ENCODE measurements at regions not wholly inside any gene's neighbourhood (a gene's known extent, or its start where the extent isn't known, plus 50 kb on each side); places are given as distances from the start of the nearest gene placed in this dataset.

GRCh38 chr20:55582498-55582897 lies 422.8 kb downstream of the CBLN4 start:
- DNase-seq (ENCODE audit: insufficient read length, low spot score) = no peak
- no peak for TF ChIP-seq POLR2A (IDR thresholded peaks at IDR 0.05; ENCODE audit: low read depth, low read length)
- no peak for FAIRE-seq

- TF ChIP-seq POLR2A (IDR thresholded peaks at IDR 0.05; ENCODE audit: low read depth, low read length) = no peak
- FAIRE-seq = no peak
- no peak for DNase-seq (ENCODE audit: insufficient read length, low spot score)
These were observed 423.8 kb downstream of the CBLN4 start for GRCh38 chr20:55581519-55581918.

- DNase-seq (ENCODE audit: insufficient read length, low spot score) = no peak
These were observed 424.8 kb downstream of the CBLN4 start for GRCh38 chr20:55580475-55580874.

GRCh38 chr20:55579802-55580201 lies 425.5 kb downstream of the CBLN4 start:
- no peak for TF ChIP-seq POLR2A (IDR thresholded peaks at IDR 0.05; ENCODE audit: low read depth, low read length)
- DNase-seq (ENCODE audit: insufficient read length, low spot score) = no peak
- FAIRE-seq = no peak

More at GRCh38 chr20:55580475-55580874, 424.8 kb downstream of the CBLN4 start:
- no peak for TF ChIP-seq POLR2A (IDR thresholded peaks at IDR 0.05; ENCODE audit: low read depth, low read length)
- FAIRE-seq = no peak

GRCh38 chr20:55576981-55577380 lies 428.3 kb downstream of the CBLN4 start:
- TF ChIP-seq POLR2A (IDR thresholded peaks at IDR 0.05; ENCODE audit: low read depth, low read length) = no peak
- FAIRE-seq (no peak), DNase-seq (ENCODE audit: insufficient read length, low spot score) (no peak)

GRCh38 chr20:55569084-55569483 lies 436.2 kb downstream of the CBLN4 start:
- DNase-seq (ENCODE audit: insufficient read length, low spot score) (no peak), FAIRE-seq (no peak)
- TF ChIP-seq POLR2A (IDR thresholded peaks at IDR 0.05; ENCODE audit: low read depth, low read length) = no peak

- DNase-seq (ENCODE audit: insufficient read length, low spot score) (no peak), FAIRE-seq (no peak)
- no peak for TF ChIP-seq POLR2A (IDR thresholded peaks at IDR 0.05; ENCODE audit: low read depth, low read length)
These were observed 437.5 kb downstream of the CBLN4 start for GRCh38 chr20:55567826-55568225.

- DNase-seq (ENCODE audit: insufficient read length, low spot score) (no peak), FAIRE-seq (no peak)
- TF ChIP-seq POLR2A (IDR thresholded peaks at IDR 0.05; ENCODE audit: low read depth, low read length) = no peak
These were observed 440.1 kb downstream of the CBLN4 start for GRCh38 chr20:55565096-55565773.

- TF ChIP-seq POLR2A (IDR thresholded peaks at IDR 0.05; ENCODE audit: low read depth, low read length) = no peak
- DNase-seq (ENCODE audit: insufficient read length, low spot score) (no peak), FAIRE-seq (no peak)
These were observed 444.1 kb downstream of the CBLN4 start for GRCh38 chr20:55561259-55561658.

GRCh38 chr20:55557191-55557590 lies 448.1 kb downstream of the CBLN4 start:
- FAIRE-seq = no peak
- DNase-seq (ENCODE audit: insufficient read length, low spot score) = no peak
- no peak for TF ChIP-seq POLR2A (IDR thresholded peaks at IDR 0.05; ENCODE audit: low read depth, low read length)

- DNase-seq (ENCODE audit: insufficient read length, low spot score) (no peak), FAIRE-seq (no peak)
These were observed 450.2 kb downstream of the CBLN4 start for GRCh38 chr20:55555075-55555650.

GRCh38 chr20:55544638-55545037 lies 460.7 kb downstream of the CBLN4 start:
- no peak for TF ChIP-seq POLR2A (IDR thresholded peaks at IDR 0.05; ENCODE audit: low read depth, low read length)
- DNase-seq (ENCODE audit: insufficient read length, low spot score) (no peak), FAIRE-seq (no peak)

More at GRCh38 chr20:55555075-55555650, 450.2 kb downstream of the CBLN4 start:
- TF ChIP-seq POLR2A (IDR thresholded peaks at IDR 0.05; ENCODE audit: low read depth, low read length) = no peak

- no peak for DNase-seq (ENCODE audit: insufficient read length, low spot score)
- no peak for TF ChIP-seq POLR2A (IDR thresholded peaks at IDR 0.05; ENCODE audit: low read depth, low read length)
- no peak for FAIRE-seq
These were observed 464.8 kb downstream of the CBLN4 start for GRCh38 chr20:55540486-55540885.

GRCh38 chr20:55540013-55540412 lies 465.3 kb downstream of the CBLN4 start:
- DNase-seq (ENCODE audit: insufficient read length, low spot score) (no peak), FAIRE-seq (no peak)
- TF ChIP-seq POLR2A (IDR thresholded peaks at IDR 0.05; ENCODE audit: low read depth, low read length) = no peak

- no peak for FAIRE-seq
These were observed 466.9 kb downstream of the CBLN4 start for GRCh38 chr20:55538261-55538908.

More at GRCh38 chr20:55538261-55538908, 466.9 kb downstream of the CBLN4 start:
- DNase-seq (ENCODE audit: insufficient read length, low spot score) = no peak
- no peak for TF ChIP-seq POLR2A (IDR thresholded peaks at IDR 0.05; ENCODE audit: low read depth, low read length)
